Retinal pigment epithelial cell (primary cell): ENCODE measurements at regions not wholly inside any gene's neighbourhood (a gene's known extent, or its start where the extent isn't known, plus 50 kb on each side); places are given as distances from the start of the nearest gene placed in this dataset.

Experiments used
- DNase-seq: peaks from one replicate; pipeline ENCODE4 v3.0.0-alpha.2; 2010; ENCODE audit warnings: low read depth
- H3K4me3 ChIP-seq: 2 replicates; pipeline ENCODE4 v1.5.1; 2011; ENCODE audit warnings: mild to moderate bottlenecking, low read length, control low read depth, moderate library complexity
- TF ChIP-seq, protein P1 (sequence below): conservative IDR thresholded peaks from 2 replicates; pipeline ENCODE4 v1.5.1; 2011; ENCODE audit warnings: low read depth, low read length, control low read depth, inconsistent platforms

- H3K4me3 ChIP-seq = no peak overlapping the region
- no peak for DNase-seq
- TF ChIP-seq, protein P1, sequence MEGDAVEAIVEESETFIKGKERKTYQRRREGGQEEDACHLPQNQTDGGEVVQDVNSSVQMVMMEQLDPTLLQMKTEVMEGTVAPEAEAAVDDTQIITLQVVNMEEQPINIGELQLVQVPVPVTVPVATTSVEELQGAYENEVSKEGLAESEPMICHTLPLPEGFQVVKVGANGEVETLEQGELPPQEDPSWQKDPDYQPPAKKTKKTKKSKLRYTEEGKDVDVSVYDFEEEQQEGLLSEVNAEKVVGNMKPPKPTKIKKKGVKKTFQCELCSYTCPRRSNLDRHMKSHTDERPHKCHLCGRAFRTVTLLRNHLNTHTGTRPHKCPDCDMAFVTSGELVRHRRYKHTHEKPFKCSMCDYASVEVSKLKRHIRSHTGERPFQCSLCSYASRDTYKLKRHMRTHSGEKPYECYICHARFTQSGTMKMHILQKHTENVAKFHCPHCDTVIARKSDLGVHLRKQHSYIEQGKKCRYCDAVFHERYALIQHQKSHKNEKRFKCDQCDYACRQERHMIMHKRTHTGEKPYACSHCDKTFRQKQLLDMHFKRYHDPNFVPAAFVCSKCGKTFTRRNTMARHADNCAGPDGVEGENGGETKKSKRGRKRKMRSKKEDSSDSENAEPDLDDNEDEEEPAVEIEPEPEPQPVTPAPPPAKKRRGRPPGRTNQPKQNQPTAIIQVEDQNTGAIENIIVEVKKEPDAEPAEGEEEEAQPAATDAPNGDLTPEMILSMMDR = no peak
These were observed 145.8 kb upstream of the KCNQ5 start for GRCh38 chr6:72476051-72476450.

- TF ChIP-seq, protein P1 = no peak
- no peak for DNase-seq
- no peak overlapping the region for H3K4me3 ChIP-seq
These were observed 145.2 kb upstream of the KCNQ5 start for GRCh38 chr6:72476646-72477045.

- DNase-seq = no peak
- TF ChIP-seq, protein P1 = no peak
- no peak overlapping the region for H3K4me3 ChIP-seq
These were observed 126.4 kb upstream of the KCNQ5 start for GRCh38 chr6:72495441-72495840.

GRCh38 chr6:72497186-72497585, 124.7 kb upstream of the KCNQ5 start:
- H3K4me3 ChIP-seq = no peak overlapping the region
- DNase-seq = no peak

GRCh38 chr6:72500669-72501068, 121.2 kb upstream of the KCNQ5 start:
- H3K4me3 ChIP-seq = no peak overlapping the region
- DNase-seq = no peak
- TF ChIP-seq, protein P1 = no peak

More at GRCh38 chr6:72497186-72497585, 124.7 kb upstream of the KCNQ5 start:
- TF ChIP-seq, protein P1 = no peak

DNA sequence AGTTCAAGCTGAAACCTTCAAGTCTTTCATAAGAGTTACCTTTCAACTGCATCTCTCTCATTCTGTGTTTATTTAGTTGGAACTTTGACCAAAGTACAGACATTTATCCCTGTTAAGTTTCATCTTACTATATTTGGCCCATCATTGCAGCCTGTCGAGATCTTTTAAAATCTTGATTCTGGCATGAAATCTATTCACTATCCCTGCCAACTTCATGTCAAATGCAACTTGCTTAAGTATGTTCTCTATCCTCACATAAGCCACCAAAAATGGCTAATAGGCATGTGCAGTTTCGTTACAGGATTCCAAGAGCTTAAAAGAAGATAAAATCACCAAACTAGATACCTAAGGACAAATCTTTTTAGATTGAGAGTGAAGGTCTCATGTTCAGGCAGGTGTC, 117.5 kb upstream of the KCNQ5 start:
- TF ChIP-seq, protein P1 = no peak
- no peak overlapping the region for H3K4me3 ChIP-seq
- peak; percentile 46 for DNase-seq

DNA sequence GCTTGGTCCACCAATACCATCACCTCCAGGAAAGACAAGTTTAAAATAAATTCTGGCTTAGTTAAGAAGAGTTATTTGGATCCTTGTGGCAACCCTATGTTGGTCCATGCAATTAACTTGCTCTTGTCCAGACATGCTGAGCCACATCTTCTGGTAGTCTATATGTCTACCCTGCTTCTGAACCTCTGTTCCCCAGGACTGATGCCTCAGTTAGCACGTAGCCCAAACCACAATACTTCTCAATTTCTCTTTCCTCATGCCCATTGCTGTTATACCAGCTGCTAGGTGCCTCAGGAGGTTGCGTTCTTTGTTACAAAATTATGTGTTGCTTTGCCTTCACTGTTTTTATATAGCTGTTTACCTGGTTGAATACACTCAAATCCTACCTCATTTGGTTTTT, 116.4 kb upstream of the KCNQ5 start:
- TF ChIP-seq, protein P1 = no peak
- H3K4me3 ChIP-seq = no peak overlapping the region
- no peak for DNase-seq
